Transverse colon (tissue), 3 donors: ENCODE measurements at regions not wholly inside any gene's neighbourhood (a gene's known extent, or its start where the extent isn't known, plus 50 kb on each side); places are given as distances from the start of the nearest gene placed in this dataset.

Experiments
- EP300 ChIP-seq: sonication (generic); formaldehyde crosslinking; IDR thresholded peaks from one replicate; pipeline ENCODE4 v1.6.1; 2017; ENCODE audit warnings: antibody characterized with exemption, low read depth
- POLR2A ChIP-seq: fragments of 450-650 bp; IDR thresholded peaks from one replicate; pipeline ENCODE4 v1.6.1; 2016; ENCODE audit warnings: antibody characterized with exemption, mild to moderate bottlenecking, moderate library complexity
- TF ChIP-seq, protein P1 (sequence below), 5 experiments: fragments of 200-600 bp in 3 of 5; fragments of 450-650 bp in 2 of 5; sonication (generic) in 3 of 5; IDR thresholded peaks; 1 replicate in 2 of 5; 2 replicates in 3 of 5; pipeline ENCODE4 v1.5.1; 2016 to 2017; ENCODE audit warnings: antibody characterized with exemption in 5 of 5, inconsistent platforms in 3 of 5, mild to moderate bottlenecking in 2 of 5, moderate library complexity in 1 of 5

- TF ChIP-seq POLR2A, result no peak
- TF ChIP-seq, protein P1, sequence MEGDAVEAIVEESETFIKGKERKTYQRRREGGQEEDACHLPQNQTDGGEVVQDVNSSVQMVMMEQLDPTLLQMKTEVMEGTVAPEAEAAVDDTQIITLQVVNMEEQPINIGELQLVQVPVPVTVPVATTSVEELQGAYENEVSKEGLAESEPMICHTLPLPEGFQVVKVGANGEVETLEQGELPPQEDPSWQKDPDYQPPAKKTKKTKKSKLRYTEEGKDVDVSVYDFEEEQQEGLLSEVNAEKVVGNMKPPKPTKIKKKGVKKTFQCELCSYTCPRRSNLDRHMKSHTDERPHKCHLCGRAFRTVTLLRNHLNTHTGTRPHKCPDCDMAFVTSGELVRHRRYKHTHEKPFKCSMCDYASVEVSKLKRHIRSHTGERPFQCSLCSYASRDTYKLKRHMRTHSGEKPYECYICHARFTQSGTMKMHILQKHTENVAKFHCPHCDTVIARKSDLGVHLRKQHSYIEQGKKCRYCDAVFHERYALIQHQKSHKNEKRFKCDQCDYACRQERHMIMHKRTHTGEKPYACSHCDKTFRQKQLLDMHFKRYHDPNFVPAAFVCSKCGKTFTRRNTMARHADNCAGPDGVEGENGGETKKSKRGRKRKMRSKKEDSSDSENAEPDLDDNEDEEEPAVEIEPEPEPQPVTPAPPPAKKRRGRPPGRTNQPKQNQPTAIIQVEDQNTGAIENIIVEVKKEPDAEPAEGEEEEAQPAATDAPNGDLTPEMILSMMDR (IDR thresholded peaks at IDR 0.05), result no peak
- no peak for TF ChIP-seq EP300
These were observed 90.6 kb upstream of the AKIP1 start for GRCh38 chr11:8820401-8820800.
